Caki2 (cell line): ENCODE measurements at regions not wholly inside any gene's neighbourhood (a gene's known extent, or its start where the extent isn't known, plus 50 kb on each side); places are given as distances from the start of the nearest gene placed in this dataset.
"Not testable (repeated sequence)": the region's sequence is repeated elsewhere in the genome, so short reads cannot be mapped to it uniquely, and the experiment has no call there.

Experiments
- DNase-seq: peaks from one replicate; pipeline ENCODE4 v3.0.0-alpha.2; 2015; ENCODE audit warnings: low read depth
- in situ Hi-C: cut with HindIII; loops from 2 replicates; pipeline ENCODE4 v1.10.0; 2016; ENCODE audit warnings: low sequenced_read_pairs, low pct_unique_long_range_greater_than_20kb, mixed read lengths

- DNase-seq, result no peak
- in situ Hi-C loops, result no loop called here
Measured at GRCh38 chr6:27854421-27854820, 57.8 kb downstream of the OR2B2 start.

DNA sequence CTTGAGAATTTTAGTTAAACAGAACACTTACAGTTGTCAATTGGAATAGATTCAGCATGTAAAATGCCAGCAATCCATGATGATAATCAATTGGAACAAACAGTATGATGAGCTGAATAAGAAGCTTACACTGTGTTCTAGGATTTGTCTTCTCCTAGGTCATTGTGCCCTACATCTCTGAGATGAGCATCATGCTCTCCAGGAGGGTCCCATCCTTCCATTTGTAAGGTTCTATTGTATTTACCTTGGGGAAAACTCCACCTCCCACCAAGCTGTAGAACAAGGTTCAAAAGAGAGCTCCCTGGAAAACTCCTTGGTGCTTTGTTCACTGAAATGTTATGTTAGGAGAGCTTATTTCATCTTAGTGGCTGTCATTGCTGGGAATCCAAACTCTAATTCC is 60.8 kb downstream of the OR2B2 start:
- no peak for DNase-seq
- in situ Hi-C loops, result no loop called here

GRCh38 chr6:27849001-27849400 is 63.2 kb downstream of the OR2B2 start:
- in situ Hi-C loops, DNase-seq: not testable (repeated sequence)

- in situ Hi-C loops, result no loop called here
- no peak for DNase-seq
Measured at GRCh38 chr6:27847706-27848105, 64.5 kb downstream of the OR2B2 start.

DNA sequence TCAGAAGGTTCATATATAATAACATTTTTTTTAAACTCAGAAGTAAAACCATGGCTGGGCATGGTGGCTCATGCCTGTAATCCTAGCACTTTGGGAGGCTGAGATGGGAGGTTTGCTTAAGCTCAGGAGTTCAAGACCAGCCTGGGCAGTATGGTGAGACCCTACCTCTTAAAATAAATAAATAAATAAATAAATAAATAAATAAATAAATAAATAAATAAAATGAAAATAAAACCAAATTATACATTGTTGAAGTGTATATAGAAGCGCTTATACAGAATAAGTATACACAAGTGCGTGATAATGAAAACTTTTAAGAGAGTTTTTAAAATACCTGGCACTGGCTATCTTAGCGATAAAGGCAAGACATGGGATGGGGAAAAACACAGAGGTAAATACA is 71.6 kb downstream of the OR2B2 start:
- DNase-seq, result no peak
- in situ Hi-C loops, result no loop called here

- DNase-seq, result peak; percentile 85
- in situ Hi-C loops, result no loop called here
Measured at GRCh38 chr6:27839626-27840475, 72.3 kb downstream of the OR2B2 start.

DNA sequence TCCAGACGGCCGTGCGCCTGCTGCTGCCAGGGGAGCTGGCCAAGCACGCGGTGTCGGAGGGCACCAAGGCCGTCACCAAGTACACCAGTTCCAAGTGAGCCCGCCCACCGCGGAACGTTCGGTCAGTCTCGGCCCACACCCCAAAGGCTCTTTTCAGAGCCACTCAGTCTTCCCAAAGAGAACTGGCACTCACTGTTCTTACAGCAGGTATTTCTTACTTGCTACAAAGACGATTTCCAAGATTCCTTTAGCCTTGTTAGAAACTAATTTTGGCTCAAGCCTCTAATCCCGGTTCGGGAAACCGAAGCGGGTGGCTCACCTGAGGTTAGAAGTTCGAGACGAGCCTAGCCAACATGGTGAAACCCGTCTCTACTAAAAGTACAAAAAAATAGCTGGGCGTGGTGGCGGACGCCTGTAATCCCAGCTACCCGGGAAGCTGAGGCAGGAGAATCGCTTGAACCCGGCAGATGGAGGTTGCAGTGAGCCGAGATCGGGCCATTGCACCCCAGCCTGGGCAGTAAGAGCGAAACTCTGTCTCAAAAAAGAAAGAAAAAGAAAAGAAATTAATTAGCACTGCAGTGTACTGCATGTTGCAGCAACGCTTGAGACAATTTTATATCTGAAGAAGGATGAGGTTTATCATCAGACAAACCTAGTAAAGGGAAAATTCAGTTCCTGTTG is 73.1 kb downstream of the OR2B2 start:
- no peak for DNase-seq
- in situ Hi-C loops, result no loop called here

- in situ Hi-C loops, result no loop called here
Measured at GRCh38 chr6:27838058-27838944, 73.9 kb downstream of the OR2B2 start.

DNA sequence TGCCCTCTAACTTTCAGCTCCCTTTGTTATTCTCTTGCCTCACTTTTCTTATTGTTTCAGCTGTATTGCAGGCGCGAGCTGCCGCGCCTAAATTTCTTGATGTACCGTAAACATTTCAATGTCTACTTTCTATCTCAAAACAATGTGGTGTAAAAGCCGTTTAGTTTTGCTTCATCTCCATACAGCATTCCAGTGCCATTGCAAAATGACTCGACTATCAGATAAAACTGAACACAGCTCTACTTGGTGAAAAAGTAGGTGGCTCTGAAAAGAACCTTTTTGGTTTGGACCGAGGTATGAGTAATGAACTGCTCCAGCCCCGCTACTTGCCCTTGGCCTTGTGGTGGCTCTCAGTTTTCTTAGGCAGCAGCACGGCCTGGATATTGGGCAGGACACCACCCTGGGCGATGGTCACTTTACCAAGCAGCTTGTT is 74.6 kb downstream of the OR2B2 start:
- in situ Hi-C loops, result no loop called here

More at GRCh38 chr6:27838058-27838944, 73.9 kb downstream of the OR2B2 start:
- DNase-seq, result peak; percentile 98

DNA sequence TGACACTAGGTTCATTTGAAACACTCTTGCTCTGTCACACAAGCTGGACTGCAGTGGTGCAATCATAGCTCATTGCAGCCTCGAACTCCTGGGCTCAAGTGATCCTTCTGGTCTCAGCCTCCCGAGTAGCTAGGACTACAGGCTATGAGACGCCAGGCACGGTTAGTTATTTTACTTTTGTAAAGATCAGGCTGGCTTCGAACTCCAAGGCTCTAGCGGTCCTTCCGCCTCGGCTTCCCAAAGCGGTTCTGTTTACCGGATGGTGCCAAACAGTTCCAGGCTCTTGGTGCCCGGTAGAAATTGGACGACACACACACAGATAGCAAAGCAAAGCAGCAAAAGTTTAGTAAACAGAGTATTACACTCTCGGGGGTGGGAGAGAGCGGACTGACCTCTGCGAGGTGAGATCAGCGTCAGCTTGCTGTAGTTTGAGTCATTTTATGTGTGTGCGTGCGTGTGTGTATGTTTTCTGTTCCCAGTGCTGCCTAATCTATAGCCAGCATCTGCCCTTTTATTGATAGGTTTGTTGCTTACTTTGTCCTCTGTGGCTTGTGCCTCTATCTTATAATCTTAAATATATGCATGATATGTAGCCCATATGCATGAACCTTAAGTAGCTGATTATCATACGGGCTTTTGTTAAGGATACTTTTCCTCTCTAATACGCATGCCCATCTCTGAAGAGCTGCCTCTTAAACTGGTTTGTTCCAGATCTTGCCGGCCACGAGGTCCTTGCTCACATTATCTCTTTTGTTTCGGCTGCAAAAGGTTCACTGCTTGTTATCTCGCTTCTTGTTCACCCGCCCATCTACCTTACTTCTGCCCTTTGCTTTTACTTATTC is 75.2 kb downstream of the OR2B2 start:
- in situ Hi-C loops, result no loop called here
- DNase-seq, result peak; percentile 93

More for the DNA sequence above, 74.6 kb downstream of the OR2B2 start:
- no peak for DNase-seq

GRCh38 chr6:27836141-27836782 is 75.9 kb downstream of the OR2B2 start:
- DNase-seq, result no peak
- in situ Hi-C loops, result no loop called here

DNA sequence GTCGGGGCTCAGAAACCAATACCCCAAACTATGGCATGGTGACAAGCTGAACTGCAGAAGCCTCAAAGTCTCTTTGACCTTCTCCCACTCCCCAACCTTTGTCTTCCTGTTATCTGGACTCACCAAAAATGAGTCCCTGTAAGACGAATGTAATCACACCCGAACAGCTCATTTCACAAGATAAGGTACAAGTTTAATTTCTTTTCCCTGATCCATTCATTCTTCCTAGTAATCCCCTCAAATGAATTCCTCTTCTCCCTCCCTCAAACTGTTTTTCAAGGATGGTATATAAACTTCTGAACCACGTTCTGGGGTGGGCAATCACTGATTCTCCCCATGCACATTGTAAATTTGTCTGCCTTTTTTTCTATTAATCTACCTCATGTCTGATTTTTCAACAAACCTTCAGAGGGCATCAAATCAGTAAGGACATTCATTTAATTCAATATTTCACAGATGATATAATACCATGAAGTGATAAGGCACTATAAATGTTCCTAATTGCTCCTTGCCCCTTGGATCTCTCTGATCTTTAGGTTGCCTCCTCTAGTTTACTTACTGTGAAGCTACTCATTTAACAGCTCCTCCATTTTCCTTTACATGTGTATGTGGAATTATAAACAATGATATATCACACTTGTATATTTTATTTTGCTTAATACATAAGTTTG is 77.2 kb downstream of the OR2B2 start:
- DNase-seq, result no peak
- in situ Hi-C loops, result no loop called here

GRCh38 chr6:27834384-27834783 is 77.8 kb downstream of the OR2B2 start:
- no peak for DNase-seq
- in situ Hi-C loops, result no loop called here

- peak; percentile 68 for DNase-seq
- in situ Hi-C loops, result not testable (repeated sequence)
Measured at GRCh38 chr6:27831434-27832081, 80.6 kb downstream of the OR2B2 start.

GRCh38 chr6:27830600-27831433 is 81.4 kb downstream of the OR2B2 start:
- DNase-seq, in situ Hi-C loops: not testable (repeated sequence)

DNA sequence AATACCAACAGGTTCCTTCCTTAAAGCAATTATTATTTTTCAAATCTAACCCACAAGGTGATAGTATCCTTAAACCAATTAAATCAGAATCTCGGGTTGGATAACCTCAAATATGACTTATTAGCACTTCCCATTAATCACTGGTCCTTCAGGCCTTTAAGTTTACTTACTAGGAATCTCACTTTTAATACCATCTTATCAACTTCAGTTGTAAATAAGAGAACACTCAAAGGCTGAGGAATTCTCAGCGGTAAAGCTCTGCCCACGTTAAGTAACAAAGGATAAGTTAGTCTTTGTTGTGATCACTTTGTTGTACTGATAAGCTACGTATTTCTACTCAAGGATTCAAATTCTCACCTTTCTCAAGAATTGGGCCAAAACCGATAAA is 82.0 kb downstream of the OR2B2 start:
- no peak for DNase-seq
- in situ Hi-C loops, result no loop called here
